GM21737 (cell line): ENCODE measurements at regions not wholly inside any gene's neighbourhood (a gene's known extent, or its start where the extent isn't known, plus 50 kb on each side); places are given as distances from the start of the nearest gene placed in this dataset.
"Not testable (repeated sequence)": the region's sequence is repeated elsewhere in the genome, so short reads cannot be mapped to it uniquely, and the experiment has no call there.

Experiments used
- ATAC-seq: cut with Tn5 transposase; IDR thresholded peaks from one replicate; pipeline ENCODE4 v1.9.1; 2021; ENCODE audit warnings: mild to moderate bottlenecking, moderate library complexity; ENCODE audit not compliant: unreplicated experiment

DNA sequence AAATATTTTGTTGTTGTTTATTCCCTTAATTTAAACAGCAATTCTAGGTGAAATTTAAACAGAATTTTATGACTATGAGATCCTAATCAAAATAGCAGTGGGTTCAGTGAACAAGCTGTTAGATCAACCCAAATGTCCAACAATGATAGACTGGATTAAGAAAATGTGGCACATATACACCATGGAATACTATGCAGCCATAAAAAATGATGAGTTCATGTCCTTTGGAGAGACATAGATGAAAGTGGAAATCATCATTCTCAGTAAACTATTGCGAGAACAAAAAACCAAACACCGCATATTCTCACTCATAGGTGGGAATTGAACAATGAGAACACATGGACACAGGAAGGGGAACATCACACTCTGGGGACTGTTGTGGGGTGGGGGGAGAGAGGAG is 407.3 kb upstream of the ADAMTSL1 start:
- ATAC-seq = not testable (repeated sequence)

DNA sequence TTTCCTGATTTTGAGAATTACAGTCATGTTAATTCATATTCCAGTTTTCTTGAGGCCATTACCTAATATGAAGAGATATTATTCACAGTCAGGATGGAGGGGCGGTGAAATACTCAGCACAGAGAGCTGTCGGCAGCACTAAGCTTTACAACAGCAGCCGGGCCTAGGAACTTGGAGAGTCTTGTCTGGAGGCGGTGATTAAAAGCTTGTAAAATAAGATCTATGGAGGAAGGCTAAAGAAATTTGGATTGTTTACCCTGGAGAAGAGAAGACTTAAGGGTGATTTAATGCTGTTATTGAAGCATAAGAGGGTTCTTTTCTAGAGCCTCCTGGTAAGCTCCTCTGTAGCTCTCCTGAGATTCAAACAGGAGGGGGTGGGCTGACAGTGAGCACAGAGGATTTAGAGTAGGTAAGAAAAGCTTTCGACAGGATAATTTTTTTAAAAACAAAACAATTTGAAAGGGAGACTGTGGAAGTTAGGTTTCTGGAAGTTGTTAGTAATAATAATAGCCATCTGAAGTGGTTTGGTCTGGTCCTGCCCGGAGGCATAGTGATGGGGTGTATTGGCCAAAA is 406.3 kb upstream of the ADAMTSL1 start:
- no peak for ATAC-seq

DNA sequence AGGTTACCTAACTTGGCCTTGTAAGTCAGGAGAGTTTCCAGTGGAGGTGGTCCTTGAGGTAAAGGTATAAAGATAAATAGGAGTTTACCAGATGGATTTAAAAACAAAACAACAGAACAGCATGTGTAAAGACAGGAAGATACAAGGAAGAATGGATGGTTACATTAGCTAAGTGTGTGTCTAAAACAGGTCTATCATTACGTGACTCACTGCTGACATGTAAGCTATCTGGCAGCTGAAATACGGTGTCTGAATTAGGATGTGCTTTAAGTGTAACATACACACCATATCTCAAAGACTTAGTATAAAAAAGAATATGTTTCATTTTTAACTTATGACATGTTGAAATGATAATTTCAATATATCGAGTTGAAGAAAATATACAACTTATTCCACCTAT is 405.1 kb upstream of the ADAMTSL1 start:
- ATAC-seq = no peak

DNA sequence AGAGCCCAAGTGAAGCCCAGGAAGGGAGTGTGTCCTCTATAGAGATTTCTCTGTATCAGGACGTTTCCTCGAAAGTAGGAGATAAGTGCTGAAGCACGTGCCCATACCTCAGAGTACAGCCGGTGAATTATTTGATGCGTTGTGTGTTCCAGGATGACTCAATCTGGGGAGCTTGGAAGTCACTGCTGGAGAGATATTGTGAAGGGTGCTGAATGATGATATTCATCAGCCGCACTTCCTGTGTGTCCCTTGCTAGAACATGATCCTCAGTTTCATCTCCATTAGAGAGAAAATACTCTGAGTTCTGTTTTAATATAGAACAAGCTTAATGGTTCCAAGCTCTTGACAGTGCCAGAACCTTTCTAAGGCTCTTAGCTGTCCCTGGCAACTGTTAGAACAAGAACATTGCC is 402.3 kb upstream of the ADAMTSL1 start:
- ATAC-seq = no peak

DNA sequence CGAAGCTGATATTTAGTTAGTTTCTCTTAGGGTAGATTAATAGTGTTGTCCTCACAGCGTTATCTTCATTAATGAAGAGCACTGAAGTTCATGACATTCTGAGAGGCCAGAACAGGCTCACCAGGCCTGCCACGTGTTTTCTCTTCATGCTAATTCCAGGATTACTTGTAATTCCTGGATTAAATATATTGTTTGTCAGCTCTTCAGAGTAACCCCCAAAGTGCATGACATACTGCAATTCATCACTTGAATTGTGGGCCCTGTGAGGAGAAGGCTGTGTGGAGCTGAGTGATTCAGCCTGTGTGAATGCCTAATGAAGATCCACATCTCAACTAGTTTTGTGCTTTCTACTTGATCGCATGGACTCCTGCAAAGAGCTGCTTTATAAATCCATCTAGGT is 401.0 kb upstream of the ADAMTSL1 start:
- no peak for ATAC-seq

DNA sequence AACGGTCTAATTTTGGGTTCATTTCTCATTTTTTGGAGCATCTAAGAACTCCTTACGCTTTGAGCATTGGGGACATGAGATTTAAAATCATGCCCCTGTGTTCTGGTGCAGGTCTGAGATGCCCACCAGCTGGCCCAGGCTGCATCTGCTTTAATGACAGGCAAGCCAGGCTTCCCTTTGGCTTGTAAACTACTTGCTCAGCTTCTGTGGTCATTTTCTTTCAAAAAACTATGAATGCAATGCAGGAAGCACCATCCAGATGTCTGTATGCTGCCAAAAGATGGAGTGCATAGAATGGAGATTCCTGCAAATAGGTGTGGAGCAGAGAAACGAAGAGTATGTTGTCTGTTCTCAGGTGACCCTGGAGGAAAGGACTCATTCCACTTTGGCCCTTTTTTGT is 399.9 kb upstream of the ADAMTSL1 start:
- no peak for ATAC-seq

DNA sequence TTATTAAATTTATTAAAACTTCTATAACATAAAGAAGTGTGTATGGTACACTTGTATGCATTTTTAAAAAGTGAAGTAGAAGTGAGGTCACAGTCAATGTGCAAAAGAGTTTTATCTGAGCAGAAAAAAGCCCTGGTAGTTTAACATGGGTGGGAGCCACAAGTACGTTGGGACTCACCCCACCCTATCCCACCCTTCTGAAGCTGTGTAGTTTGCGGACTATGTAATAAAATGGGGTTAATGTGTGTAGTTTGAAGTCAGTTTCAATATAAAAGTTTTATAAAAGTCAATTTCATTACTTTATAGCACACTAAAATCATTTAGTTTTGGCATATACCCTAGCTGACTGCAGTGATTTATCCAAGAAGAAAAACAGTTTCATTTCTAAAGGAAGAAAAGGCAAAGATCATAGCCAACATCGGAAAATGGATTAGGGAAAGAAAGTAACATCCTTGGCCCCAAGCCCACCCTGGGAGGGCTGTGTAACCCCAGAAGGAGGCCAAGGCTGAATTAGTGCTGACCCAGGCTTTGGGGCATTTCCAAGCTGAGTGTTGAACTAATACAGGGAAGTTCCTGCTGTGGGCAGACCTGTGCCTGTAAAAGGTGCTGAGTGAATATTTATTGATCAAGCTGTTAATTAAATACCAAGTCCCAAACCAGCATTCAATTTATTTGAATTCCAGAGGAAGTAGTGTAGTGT is 398.6 kb upstream of the ADAMTSL1 start:
- ATAC-seq = no peak

DNA sequence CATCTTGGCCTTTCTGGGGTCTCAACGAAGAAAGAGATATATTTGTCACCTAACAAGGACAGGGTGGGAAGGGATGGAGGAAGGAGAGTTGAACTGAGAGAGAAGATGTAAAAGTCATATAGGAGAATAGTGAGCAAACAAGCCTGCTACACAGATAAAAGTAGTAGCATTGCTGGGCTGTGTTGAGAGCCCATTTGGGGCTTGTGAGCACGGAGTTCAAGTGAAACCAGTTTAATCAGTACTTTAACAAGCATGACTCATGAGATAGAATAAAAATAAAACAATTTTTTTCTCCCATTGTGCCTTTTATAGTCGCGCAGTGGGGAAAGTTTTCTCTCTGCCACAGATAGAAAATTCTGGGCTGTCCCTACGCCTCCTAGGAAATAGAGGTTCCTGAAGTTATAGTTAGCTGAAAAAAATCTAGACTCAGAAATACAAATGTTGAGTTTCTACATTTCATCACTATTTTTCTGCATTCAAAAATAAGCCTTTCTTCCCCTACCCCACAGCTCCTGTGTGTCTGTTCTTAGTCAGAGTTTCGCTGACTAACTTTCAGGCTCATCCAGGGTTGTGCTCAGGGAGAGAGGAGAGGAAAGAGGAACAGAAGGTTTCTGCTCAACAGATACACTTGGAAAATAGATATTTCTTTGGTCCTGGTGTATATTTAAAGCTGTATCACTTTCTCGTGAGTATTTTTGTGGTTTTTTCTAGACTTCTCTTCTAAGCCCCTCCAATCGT is 395.8 kb upstream of the ADAMTSL1 start:
- ATAC-seq = no peak

DNA sequence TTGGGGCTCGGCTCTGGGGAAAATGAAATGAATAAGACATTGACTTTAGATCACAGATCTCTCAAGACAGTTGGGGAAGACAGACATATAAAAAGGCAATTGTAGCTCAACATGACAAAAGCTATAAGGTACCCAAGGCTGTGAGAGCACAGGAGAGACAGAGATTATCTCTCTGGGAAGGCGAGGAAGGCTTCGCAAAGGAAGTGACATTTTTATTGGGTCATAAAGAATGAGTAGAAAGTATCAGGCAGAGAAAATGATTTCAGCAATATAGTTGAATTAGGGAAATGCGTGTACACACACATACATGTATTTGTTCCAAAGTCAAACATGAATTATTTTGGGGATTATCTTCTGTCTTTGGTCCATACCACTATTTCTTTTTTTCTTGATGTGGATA is 381.8 kb upstream of the ADAMTSL1 start:
- no peak for ATAC-seq

DNA sequence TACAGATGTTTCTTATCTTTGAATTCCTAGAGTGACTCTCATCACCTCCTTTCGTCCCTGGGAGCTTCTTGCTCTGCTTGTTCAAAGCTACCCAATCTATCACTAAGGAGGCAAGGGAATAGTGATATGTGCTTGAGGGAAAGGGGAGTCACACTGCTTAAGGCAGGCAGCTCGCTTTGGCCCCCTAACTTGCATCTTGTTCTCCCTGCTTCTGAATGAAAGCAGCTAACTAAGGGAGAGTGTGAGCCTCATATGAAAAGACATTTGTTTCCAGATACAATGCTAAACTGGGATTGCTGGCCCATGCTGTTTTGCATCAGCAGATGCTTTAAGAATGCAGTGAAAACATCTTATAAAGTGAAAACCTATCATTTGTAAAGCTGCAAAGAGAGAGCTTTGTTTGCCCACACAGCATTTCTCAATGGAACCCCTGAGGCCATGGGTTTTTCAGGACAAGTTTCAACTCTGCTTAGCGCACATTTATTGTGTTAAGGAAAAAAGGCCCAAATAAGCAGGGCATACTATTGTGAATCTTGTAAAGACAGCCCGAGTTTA is 367.9 kb upstream of the ADAMTSL1 start:
- ATAC-seq = no peak

DNA sequence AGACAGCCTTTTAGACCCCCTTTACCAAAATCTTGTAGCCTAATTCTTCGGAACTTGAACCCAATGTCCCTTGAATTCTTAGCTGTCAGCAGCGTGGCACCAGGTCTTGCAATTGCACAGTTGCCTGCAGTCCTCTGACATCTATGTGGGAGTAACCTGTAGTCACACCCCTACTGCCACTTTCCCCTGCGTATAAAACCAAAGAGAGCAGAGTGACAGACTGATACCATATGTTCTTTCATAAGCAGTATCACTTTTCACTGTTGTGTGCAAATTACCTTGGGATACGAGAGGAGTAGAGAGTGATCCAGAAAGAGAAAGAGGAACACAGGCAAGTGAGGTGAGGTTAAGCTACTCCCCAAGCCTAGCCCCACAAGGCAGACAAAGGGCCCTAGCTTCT is 364.3 kb upstream of the ADAMTSL1 start:
- ATAC-seq = no peak

DNA sequence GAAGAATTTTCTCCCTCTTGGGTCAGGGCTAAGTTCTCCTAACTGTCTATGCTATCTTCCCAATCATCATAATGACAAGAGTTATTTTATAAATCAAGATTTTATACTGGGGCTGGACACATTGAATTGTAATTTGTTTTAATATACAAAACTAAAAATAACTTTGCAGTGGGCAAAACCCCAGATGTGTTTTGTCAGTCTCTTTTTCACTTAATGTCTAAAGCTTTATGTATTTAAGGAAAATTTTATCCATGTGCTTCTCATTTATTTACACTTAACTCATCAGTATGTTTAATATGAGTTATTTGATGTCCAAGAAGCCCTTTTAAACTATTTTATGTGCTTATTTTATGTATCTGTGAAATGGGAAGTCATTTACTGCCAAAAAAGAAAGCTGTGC is 362.8 kb upstream of the ADAMTSL1 start:
- ATAC-seq = no peak

DNA sequence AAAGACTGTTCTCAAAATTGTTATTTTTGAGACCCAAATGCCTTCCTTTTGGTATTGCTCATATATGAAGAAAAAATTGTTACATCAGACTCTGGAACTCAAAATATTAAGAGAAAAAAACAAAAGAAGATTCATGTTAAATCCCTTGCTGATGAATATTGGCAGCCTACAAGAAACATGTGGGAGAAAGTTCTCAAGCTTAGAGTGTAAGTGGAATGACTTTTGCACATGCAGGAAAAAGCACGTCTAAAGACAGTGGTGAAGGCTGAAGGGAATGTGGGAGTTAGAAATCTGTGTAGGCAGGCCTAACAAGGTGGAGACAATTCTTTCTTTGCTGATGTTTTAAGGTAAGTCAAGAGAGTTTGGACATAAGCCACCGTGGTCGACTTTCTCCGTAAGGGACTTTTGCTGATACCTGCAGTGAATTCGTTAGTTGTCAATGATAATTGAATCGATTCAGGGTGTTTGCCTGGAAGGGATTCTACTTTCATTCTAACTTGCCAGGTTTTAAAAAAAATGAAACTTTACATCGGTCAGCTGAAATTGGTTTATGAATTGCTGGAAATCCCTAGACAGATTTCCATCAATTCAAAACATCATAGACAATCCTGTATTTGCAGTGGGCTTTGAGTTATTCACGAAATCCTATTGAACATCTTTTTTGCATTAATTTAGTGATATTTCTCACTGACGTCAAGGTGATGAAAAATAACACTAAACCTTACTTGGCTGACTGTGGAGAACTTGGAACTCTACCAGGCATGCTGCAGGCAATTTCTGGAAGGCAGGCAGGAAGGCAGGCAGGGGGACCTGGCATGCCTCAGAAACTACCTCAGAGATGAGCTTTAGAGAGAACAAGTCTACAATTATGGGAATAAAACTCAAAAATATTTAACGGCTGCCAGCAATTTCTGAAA is 359.1 kb upstream of the ADAMTSL1 start:
- no peak for ATAC-seq

DNA sequence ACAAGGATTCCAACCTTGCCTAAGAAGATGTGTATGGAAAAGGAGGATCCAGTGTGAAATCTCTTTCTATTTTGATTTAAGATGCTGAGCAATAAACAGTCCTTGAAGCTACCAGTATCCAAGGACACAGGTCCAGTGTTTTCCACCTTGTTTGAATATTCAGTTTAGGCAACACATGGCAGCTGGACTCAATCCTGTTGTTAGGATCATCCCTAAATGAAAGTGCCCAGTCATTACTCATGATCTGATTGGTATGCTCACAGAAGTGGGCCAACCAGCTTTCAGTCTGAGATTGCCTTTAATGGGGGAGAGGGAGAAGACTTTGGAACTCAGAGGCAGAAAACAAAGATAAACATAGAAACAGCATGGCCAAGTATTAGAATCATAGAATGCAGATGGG is 355.7 kb upstream of the ADAMTSL1 start:
- no peak for ATAC-seq

DNA sequence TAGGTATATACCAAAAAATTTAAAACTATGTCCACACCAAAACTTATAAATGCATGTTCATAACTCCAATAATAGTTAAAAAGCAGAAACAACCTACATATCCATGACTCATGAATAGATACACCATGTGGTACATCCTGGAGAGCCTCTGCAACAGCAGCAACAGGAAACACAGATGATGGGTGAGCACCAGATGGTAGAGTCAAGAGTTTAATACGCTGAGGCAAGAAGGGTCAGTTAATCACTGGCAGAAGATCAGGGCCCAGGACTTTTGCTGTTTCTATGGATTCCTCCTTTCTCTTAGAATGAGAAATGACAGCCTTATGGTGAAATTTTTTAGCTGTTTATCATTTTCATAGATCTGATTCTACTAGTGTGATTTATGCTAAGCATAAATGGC is 351.8 kb upstream of the ADAMTSL1 start:
- no peak for ATAC-seq

DNA sequence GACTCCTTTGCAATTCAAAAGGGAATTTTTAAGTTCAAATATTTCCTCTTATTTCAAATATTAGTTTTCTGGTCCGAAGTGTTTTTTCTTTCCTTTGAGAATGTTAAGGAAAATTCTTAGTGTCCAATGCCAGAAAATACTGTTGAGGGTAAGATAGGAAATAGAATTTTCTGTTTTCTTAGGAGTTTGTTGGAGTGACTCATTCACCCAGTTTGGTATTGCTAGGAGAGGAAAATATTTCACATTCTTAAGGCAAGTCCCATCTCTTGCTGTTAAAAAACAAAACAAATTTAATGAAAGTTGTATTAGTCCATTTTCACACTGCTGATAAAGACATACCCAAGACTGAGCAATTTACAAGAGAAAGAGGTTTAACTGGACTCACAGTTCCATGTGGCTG is 349.2 kb upstream of the ADAMTSL1 start:
- ATAC-seq = no peak

DNA sequence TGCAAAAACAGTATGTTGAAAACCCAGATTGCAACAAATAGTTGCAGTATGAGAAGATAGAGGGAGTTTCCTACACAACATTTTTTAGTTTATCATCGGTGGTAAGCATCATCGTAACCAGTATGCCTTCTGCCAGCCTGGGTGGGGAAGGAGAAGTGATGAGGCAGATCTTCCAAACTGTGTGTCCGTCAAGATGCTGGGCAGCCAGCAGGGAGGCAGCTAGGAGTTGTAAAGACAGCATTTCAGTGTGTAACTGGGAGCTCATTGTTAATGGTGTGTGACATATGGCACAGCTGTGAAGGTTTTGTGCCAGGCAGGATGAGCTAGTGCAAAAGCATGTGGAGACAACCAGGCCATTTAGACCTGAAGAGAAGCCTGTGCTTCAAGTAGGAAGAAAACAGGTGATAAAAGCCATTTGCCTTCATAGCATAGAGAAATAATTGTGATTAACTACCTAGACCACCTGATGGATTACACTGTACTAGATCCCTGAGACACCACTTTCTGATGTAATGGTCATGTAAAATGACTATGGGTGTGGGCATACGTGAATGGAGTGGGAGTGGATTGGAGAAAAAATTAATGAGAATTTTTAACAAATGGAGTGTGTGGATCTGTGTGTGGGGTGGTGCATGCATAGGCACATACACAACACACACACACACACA is 347.0 kb upstream of the ADAMTSL1 start:
- no peak for ATAC-seq

DNA sequence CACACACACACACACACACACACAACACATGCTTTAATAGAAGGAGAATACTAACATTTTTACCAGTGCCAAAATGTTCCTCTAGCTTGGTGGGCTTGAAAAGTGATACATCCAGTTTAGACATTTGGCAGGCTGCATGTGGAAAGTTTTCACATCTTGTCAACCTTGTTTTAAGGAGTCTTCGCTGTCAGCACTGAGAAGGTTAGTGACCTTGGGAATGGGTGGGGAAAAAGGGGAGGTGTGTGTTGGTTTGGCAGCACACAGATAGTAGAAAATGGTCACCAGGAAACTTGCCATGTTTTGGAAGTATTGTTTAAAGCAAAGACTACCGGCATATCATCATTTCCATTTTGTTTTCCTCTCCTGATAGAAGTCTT is 346.5 kb upstream of the ADAMTSL1 start:
- ATAC-seq = no peak

DNA sequence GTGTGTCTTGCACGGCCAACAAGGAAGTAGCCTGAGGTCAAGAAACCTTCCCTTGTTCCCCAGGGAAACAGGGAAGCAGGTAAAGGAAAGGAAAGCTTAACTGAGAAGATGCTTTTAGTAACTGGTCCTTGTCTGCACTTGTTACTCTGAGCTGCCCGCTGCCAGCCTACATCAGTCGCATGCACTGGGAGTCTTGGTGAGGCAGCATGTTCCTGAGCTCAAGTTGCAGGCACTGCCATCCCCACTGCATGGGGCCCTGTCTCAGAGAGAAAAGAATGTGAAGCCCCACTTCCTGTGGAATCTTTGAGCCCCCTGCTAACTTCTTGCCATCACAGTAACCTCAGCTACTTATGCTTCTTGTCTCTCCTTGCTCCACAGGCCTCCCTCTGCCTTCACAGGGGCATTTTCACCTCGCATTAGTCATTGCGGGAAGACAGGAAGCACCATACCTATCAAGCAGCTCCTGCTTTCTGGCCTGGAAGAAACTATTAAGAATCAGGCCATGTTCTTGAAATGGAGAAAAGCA is 344.1 kb upstream of the ADAMTSL1 start:
- no peak for ATAC-seq

DNA sequence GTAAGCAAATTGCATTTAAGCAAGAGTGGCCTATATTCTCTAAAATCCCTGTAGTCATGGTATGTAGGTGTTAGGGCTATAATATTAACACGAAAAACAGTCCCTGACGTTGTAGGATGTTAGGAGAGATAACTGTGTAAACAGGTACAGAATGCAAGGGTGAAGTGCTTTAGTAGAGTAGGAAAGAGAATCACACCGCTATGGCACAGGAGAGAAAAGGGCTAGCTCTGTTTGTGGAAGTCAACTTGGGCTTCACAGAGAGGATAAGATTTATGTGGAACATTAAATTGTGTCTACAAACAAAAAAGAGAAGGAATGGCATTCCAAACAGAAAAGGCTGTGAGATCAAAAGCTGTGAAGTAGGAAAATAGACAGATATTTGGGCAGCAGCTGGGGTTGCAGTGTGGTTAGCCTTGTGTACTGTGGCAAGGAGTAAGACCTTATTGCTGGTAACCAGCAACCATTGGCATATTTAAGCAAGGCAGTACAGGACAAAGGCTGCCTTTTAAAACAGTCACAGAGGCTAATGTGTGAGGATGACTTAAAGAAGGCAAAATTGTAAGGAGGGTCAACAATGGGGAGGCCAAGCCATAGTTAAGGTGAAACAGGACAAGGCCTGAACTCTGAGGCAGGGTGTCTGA is 337.5 kb upstream of the ADAMTSL1 start:
- ATAC-seq = no peak
